ENCODE measurements at regions not wholly inside any gene's neighbourhood (a gene's known extent, or its start where the extent isn't known, plus 50 kb on each side); places are given as distances from the start of the nearest gene placed in this dataset.

DNA sequence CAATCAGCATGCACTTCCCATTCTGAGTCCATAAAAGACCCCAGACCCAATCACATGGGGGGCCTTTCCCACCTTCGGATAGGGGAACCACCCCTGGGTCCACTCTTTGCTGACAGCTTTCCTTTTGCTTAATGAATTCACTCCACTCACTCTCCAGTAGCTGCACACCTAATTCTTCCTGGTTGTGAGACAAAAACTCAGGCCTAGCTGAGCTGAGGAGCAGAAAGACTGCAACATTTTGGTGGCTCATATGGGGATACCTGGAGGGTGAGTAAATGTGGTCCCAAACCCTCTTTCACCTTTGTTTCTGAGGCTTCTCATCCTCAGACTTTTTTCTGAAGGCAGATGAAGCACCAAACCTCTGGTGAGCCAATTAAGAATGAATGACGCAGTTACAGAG lies 138.1 kb downstream of the WDR11 start:
- no CpG with 5 or more reads among the region's 2 CpGs for WGBS (ENCODE audit: extremely low coverage, insufficient coverage, low lambda C conversion rate)
- Histone ChIP-seq H3K4me3 (ENCODE audit: low read length) (no peak overlapping the region), H3K4me2 (ENCODE audit: low read length) (no peak overlapping the region), H4K8ac (ENCODE audit: low read depth, low read length) (no peak overlapping the region), H2BK120ac (ENCODE audit: low read depth, low read length) (no peak overlapping the region), H2BK15ac (replicated peaks; ENCODE audit: low read depth) (no peak overlapping the region), H2BK5ac (ENCODE audit: low read length) (no peak overlapping the region), H3K79me2 (ENCODE audit: control insufficient read depth, insufficient read depth, low read length) (no peaks in the 10 kb centered on the region), H3K23ac (ENCODE audit: low read length) (no peak overlapping the region), H3K27ac (ENCODE audit: low read depth, low read length) (no peak overlapping the region), H3K18ac (ENCODE audit: low read length) (no peak overlapping the region), H3K9ac (ENCODE audit: low read length) (no peak overlapping the region), H3K27me3 (ENCODE audit: insufficient read depth, low read length, poor library complexity) (no peaks in the 10 kb centered on the region), H4K5ac (ENCODE audit: low read length) (no peak overlapping the region), H3K36me3 (ENCODE audit: control insufficient read depth, insufficient read depth, low read length) (no peaks in the 10 kb centered on the region), H3K79me1 (ENCODE audit: low read length) (no peaks in the 10 kb centered on the region), H3K4ac (ENCODE audit: low read depth, low read length) (no peak overlapping the region), H2AK5ac (ENCODE audit: low read length) (no peak overlapping the region), H3K56ac (ENCODE audit: low read length) (no peak overlapping the region), H3K4me1 (ENCODE audit: control insufficient read depth, low read depth, low read length) (no peaks in the 10 kb centered on the region)
- DNase-seq, result no peak

GRCh38 chr10:120989996-120990598 lies 138.9 kb downstream of the WDR11 start:
- DNase-seq, result no peak
- H3K27ac ChIP-seq (ENCODE audit: low read depth, low read length), result no peak overlapping the region
- no CpG with 5 or more reads among the region's 10 CpGs for WGBS (ENCODE audit: extremely low coverage, insufficient coverage, low lambda C conversion rate)
- no peaks in the 10 kb centered on the region for H3K36me3 ChIP-seq (ENCODE audit: control insufficient read depth, insufficient read depth, low read length)
- no peak overlapping the region for H3K4me3 ChIP-seq (ENCODE audit: low read length)
- H2BK5ac ChIP-seq (ENCODE audit: low read length), result no peak overlapping the region
- H2BK120ac ChIP-seq (ENCODE audit: low read depth, low read length), result no peak overlapping the region
- no peak overlapping the region for H4K8ac ChIP-seq (ENCODE audit: low read depth, low read length)
- no peak overlapping the region for H3K18ac ChIP-seq (ENCODE audit: low read length)
- H3K4ac ChIP-seq (ENCODE audit: low read depth, low read length), result no peak overlapping the region
- no peak overlapping the region for H4K5ac ChIP-seq (ENCODE audit: low read length)
- H3K27me3 ChIP-seq (ENCODE audit: insufficient read depth, low read length, poor library complexity), result no peaks in the 10 kb centered on the region
- no peak overlapping the region for H3K9ac ChIP-seq (ENCODE audit: low read length)
- H3K79me1 ChIP-seq (ENCODE audit: low read length), result no peaks in the 10 kb centered on the region
- H3K56ac ChIP-seq (ENCODE audit: low read length), result no peak overlapping the region
- H3K79me2 ChIP-seq (ENCODE audit: control insufficient read depth, insufficient read depth, low read length), result no peaks in the 10 kb centered on the region
- no peak overlapping the region for H2BK15ac ChIP-seq (replicated peaks; ENCODE audit: low read depth)
- no peak overlapping the region for H2AK5ac ChIP-seq (ENCODE audit: low read length)
- H3K23ac ChIP-seq (ENCODE audit: low read length), result no peak overlapping the region
- no peaks in the 10 kb centered on the region for H3K4me1 ChIP-seq (ENCODE audit: control insufficient read depth, low read depth, low read length)
- H3K4me2 ChIP-seq (ENCODE audit: low read length), result no peak overlapping the region

DNA sequence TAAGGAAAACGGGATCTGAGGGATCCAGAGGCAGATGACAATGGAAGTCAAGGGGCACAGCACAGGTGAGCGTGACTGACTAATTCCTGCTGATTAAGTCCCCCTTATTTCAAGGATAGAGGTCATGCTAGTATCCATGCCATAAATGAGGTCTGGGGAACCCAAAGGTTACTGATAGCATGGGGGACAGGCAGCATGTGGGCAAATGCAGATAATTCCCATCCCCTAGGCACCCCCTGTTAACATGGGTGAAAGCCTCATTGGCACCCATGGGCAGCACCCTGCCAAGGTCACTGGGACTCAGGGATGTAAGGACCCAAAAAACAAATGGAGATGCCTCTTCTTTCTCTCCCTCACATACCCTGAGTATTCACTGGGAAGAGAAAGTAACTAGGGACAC lies 139.7 kb downstream of the WDR11 start:
- no peak overlapping the region for H2BK15ac ChIP-seq (replicated peaks; ENCODE audit: low read depth)
- H3K79me2 ChIP-seq (ENCODE audit: control insufficient read depth, insufficient read depth, low read length), result no peaks in the 10 kb centered on the region
- H3K23ac ChIP-seq (ENCODE audit: low read length), result no peak overlapping the region
- H3K79me1 ChIP-seq (ENCODE audit: low read length), result no peaks in the 10 kb centered on the region
- no peak overlapping the region for H3K4ac ChIP-seq (ENCODE audit: low read depth, low read length)
- H3K4me2 ChIP-seq (ENCODE audit: low read length), result no peak overlapping the region
- no peak overlapping the region for H4K5ac ChIP-seq (ENCODE audit: low read length)
- DNase-seq, result no peak
- no peak overlapping the region for H4K8ac ChIP-seq (ENCODE audit: low read depth, low read length)
- no CpG with 5 or more reads among the region's 2 CpGs for WGBS (ENCODE audit: extremely low coverage, insufficient coverage, low lambda C conversion rate)
- H3K56ac ChIP-seq (ENCODE audit: low read length), result no peak overlapping the region
- H3K27ac ChIP-seq (ENCODE audit: low read depth, low read length), result no peak overlapping the region
- no peak overlapping the region for H2BK120ac ChIP-seq (ENCODE audit: low read depth, low read length)
- H3K9ac ChIP-seq (ENCODE audit: low read length), result no peak overlapping the region
- H3K18ac ChIP-seq (ENCODE audit: low read length), result no peak overlapping the region
- H3K27me3 ChIP-seq (ENCODE audit: insufficient read depth, low read length, poor library complexity), result no peaks in the 10 kb centered on the region
- H3K4me3 ChIP-seq (ENCODE audit: low read length), result no peak overlapping the region
- H3K4me1 ChIP-seq (ENCODE audit: control insufficient read depth, low read depth, low read length), result no peaks in the 10 kb centered on the region
- no peaks in the 10 kb centered on the region for H3K36me3 ChIP-seq (ENCODE audit: control insufficient read depth, insufficient read depth, low read length)
- no peak overlapping the region for H2AK5ac ChIP-seq (ENCODE audit: low read length)
- H2BK5ac ChIP-seq (ENCODE audit: low read length), result no peak overlapping the region

DNA sequence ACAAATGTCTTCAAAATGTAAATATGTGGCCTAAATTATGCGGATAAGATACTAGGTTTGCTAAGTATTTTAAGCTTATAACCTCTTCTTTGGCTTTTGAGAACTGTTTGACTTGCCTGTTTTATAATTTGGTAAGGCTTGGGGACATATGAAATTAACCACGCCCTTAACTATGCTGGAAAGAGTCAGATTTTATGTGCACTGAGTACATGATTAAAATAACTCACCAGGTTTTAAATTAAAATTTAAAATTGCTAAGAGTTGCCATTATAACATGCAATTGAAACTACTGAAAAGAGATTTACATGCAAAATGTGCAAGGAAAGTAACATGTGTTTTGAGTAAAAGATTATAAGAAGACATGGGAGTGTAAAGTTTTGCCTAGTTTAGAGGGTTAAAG lies 141.9 kb downstream of the WDR11 start:
- no peak overlapping the region for H3K4me3 ChIP-seq (ENCODE audit: low read length)
- H3K18ac ChIP-seq (ENCODE audit: low read length), result no peak overlapping the region
- no peak overlapping the region for H3K4me2 ChIP-seq (ENCODE audit: low read length)
- H4K8ac ChIP-seq (ENCODE audit: low read depth, low read length), result no peak overlapping the region
- no CpG with 5 or more reads among the region's 2 CpGs for WGBS (ENCODE audit: extremely low coverage, insufficient coverage, low lambda C conversion rate)
- H3K56ac ChIP-seq (ENCODE audit: low read length), result no peak overlapping the region
- no peaks in the 10 kb centered on the region for H3K79me2 ChIP-seq (ENCODE audit: control insufficient read depth, insufficient read depth, low read length)
- no peak overlapping the region for H3K9ac ChIP-seq (ENCODE audit: low read length)
- no peak overlapping the region for H2BK15ac ChIP-seq (replicated peaks; ENCODE audit: low read depth)
- H3K79me1 ChIP-seq (ENCODE audit: low read length), result no peaks in the 10 kb centered on the region
- H3K4me1 ChIP-seq (ENCODE audit: control insufficient read depth, low read depth, low read length), result no peaks in the 10 kb centered on the region
- H2AK5ac ChIP-seq (ENCODE audit: low read length), result no peak overlapping the region
- H2BK5ac ChIP-seq (ENCODE audit: low read length), result no peak overlapping the region
- no peak for DNase-seq
- no peak overlapping the region for H3K23ac ChIP-seq (ENCODE audit: low read length)
- H3K27ac ChIP-seq (ENCODE audit: low read depth, low read length), result no peak overlapping the region
- no peak overlapping the region for H2BK120ac ChIP-seq (ENCODE audit: low read depth, low read length)
- H3K4ac ChIP-seq (ENCODE audit: low read depth, low read length), result no peak overlapping the region
- no peaks in the 10 kb centered on the region for H3K36me3 ChIP-seq (ENCODE audit: control insufficient read depth, insufficient read depth, low read length)
- H3K27me3 ChIP-seq (ENCODE audit: insufficient read depth, low read length, poor library complexity), result no peaks in the 10 kb centered on the region
- no peak overlapping the region for H4K5ac ChIP-seq (ENCODE audit: low read length)

GRCh38 chr10:120995768-120996167 lies 144.6 kb downstream of the WDR11 start:
- no peak overlapping the region for H3K27ac ChIP-seq (ENCODE audit: low read depth, low read length)
- H2BK15ac ChIP-seq (replicated peaks; ENCODE audit: low read depth), result no peak overlapping the region
- H2BK120ac ChIP-seq (ENCODE audit: low read depth, low read length), result no peak overlapping the region
- no peaks in the 10 kb centered on the region for H3K27me3 ChIP-seq (ENCODE audit: insufficient read depth, low read length, poor library complexity)
- no peak overlapping the region for H3K56ac ChIP-seq (ENCODE audit: low read length)
- no peak for DNase-seq
- H3K4me1 ChIP-seq (ENCODE audit: control insufficient read depth, low read depth, low read length), result no peaks in the 10 kb centered on the region
- H3K36me3 ChIP-seq (ENCODE audit: control insufficient read depth, insufficient read depth, low read length), result no peaks in the 10 kb centered on the region
- no peaks in the 10 kb centered on the region for H3K79me1 ChIP-seq (ENCODE audit: low read length)
- no peak overlapping the region for H4K5ac ChIP-seq (ENCODE audit: low read length)
- H3K79me2 ChIP-seq (ENCODE audit: control insufficient read depth, insufficient read depth, low read length), result no peaks in the 10 kb centered on the region
- no CpG with 5 or more reads among the region's 4 CpGs for WGBS (ENCODE audit: extremely low coverage, insufficient coverage, low lambda C conversion rate)
- H4K8ac ChIP-seq (ENCODE audit: low read depth, low read length), result no peak overlapping the region
- no peak overlapping the region for H2BK5ac ChIP-seq (ENCODE audit: low read length)
- H2AK5ac ChIP-seq (ENCODE audit: low read length), result no peak overlapping the region
- H3K18ac ChIP-seq (ENCODE audit: low read length), result no peak overlapping the region
- no peak overlapping the region for H3K4ac ChIP-seq (ENCODE audit: low read depth, low read length)
- H3K23ac ChIP-seq (ENCODE audit: low read length), result no peak overlapping the region
- no peak overlapping the region for H3K4me3 ChIP-seq (ENCODE audit: low read length)
- no peak overlapping the region for H3K9ac ChIP-seq (ENCODE audit: low read length)
- H3K4me2 ChIP-seq (ENCODE audit: low read length), result no peak overlapping the region

DNA sequence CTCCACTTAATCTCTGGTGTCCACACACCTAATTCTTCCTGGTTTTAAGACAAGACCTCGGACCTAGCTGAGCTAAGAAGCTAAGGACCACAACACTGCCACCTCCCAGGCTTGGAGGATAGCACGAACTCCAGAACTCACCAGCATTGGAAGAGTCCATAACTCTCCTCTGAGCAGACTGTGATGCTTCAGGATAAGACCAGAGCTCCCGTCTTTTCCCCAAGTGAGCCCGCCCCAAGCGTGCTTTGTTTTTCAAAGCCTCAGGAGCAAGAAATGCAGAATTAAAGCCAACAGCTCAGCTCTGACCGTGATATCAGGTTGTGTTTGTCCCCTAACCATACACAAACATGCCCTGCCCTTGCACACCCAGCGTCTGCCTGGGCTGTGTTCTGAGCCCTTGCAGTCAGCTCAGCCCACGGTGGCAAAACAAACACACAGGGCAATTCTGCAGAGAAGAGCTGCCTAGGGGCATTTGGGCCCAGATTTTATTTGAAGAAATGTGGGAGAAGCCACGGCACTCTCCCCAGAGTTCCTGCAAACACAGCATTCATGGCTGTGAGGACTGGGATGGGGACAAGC lies 145.4 kb downstream of the WDR11 start:
- Histone ChIP-seq H3K27ac (ENCODE audit: low read depth, low read length) (no peak overlapping the region), H3K79me1 (ENCODE audit: low read length) (no peaks in the 10 kb centered on the region), H2BK15ac (replicated peaks; ENCODE audit: low read depth) (no peak overlapping the region), H3K18ac (ENCODE audit: low read length) (no peak overlapping the region), H2BK5ac (ENCODE audit: low read length) (no peak overlapping the region), H3K4ac (ENCODE audit: low read depth, low read length) (no peak overlapping the region), H3K9ac (ENCODE audit: low read length) (no peak overlapping the region), H3K4me2 (ENCODE audit: low read length) (no peak overlapping the region), H3K23ac (ENCODE audit: low read length) (no peak overlapping the region), H2AK5ac (ENCODE audit: low read length) (no peak overlapping the region), H3K27me3 (ENCODE audit: insufficient read depth, low read length, poor library complexity) (no peaks in the 10 kb centered on the region), H3K4me3 (ENCODE audit: low read length) (no peak overlapping the region), H3K4me1 (ENCODE audit: control insufficient read depth, low read depth, low read length) (no peaks in the 10 kb centered on the region), H3K79me2 (ENCODE audit: control insufficient read depth, insufficient read depth, low read length) (no peaks in the 10 kb centered on the region), H3K36me3 (ENCODE audit: control insufficient read depth, insufficient read depth, low read length) (no peaks in the 10 kb centered on the region), H4K8ac (ENCODE audit: low read depth, low read length) (no peak overlapping the region), H3K56ac (ENCODE audit: low read length) (no peak overlapping the region), H4K5ac (ENCODE audit: low read length) (no peak overlapping the region), H2BK120ac (ENCODE audit: low read depth, low read length) (no peak overlapping the region)
- WGBS (ENCODE audit: extremely low coverage, insufficient coverage, low lambda C conversion rate), result no CpG with 5 or more reads among the region's 9 CpGs
- no peak for DNase-seq
